ENCODE measurements at regions not wholly inside any gene's neighbourhood (a gene's known extent, or its start where the extent isn't known, plus 50 kb on each side); places are given as distances from the start of the nearest gene placed in this dataset.

DNA sequence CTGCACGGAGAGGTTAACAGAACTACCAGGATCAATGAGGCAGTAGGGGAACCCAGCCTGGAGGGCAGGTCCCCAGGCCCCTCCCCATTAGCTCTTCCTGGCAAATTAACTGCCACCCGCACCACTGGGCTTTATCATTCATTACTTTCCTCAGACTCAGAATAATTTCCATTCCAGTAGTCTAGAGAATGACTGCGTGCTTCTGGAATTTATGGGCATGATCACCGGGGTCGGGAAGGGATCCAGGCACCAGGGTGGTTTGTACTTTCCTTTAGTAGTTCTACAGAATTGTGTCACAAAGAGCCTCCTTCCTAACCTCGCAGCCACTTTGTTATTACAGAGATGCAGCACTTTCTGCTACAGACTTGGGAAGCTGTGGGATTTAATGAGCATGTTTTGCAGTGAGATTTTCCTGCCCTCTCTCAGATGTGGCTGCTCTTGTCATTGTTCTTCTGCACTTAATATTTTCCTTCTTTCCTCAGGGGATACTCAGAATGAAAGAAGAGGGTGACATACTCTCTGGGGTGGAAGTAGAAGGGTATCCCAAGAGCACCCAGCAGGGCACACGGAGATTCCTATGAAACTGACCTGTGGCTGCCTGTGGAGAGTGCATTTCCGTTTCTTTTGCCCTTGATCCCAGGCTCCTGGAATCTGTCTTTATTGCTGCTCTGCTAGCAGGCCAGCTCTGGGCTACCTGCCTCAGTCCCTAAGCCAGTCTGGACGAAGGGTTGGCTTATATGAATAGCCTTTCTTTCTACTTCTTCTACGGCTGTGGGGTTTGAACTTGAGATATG, 285.0 kb upstream of the SLC10A2 start:
- no peaks in the 10 kb centered on the region for H3K9me3 ChIP-seq (ENCODE audit: control insufficient read depth, low read length)
- peak; percentile 33 for DNase-seq (ENCODE audit: low read depth)
- H3K4me3 ChIP-seq (ENCODE audit: low read length), result no peak overlapping the region
- no peaks in the 10 kb centered on the region for H3K36me3 ChIP-seq (ENCODE audit: control insufficient read depth, insufficient read depth, low read length, severe bottlenecking)
- no peaks in the 10 kb centered on the region for H3K27me3 ChIP-seq (replicated peaks; ENCODE audit: control insufficient read depth, insufficient read depth, low read length)
- H3K4me1 ChIP-seq (ENCODE audit: control insufficient read depth, insufficient read depth, low read length), result peaks cover 7% of the 10 kb centered on the region
- no peak overlapping the region for H3K9ac ChIP-seq (ENCODE audit: low read length)

DNA sequence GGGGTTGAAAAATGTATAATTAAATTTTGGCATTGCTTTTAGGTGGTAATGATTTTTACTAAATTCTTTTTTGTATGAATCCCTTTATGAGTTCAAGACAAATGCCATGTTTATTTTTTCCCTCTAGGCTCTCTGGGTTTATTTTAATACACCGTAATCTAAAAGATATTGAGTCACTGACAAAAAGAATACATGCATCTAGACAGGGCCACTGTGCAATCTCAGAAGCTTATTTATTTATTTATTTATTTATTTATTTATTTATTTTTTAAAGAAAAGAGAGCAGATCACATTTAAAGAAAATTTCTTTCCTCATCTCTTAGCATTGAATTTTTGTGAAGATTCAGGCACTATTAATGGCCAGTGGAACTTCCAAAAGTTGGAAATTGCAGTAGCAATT, 283.9 kb upstream of the SLC10A2 start:
- H3K36me3 ChIP-seq (ENCODE audit: control insufficient read depth, insufficient read depth, low read length, severe bottlenecking), result no peaks in the 10 kb centered on the region
- no peaks in the 10 kb centered on the region for H3K27me3 ChIP-seq (replicated peaks; ENCODE audit: control insufficient read depth, insufficient read depth, low read length)
- peaks cover 7% of the 10 kb centered on the region for H3K4me1 ChIP-seq (ENCODE audit: control insufficient read depth, insufficient read depth, low read length)
- no peaks in the 10 kb centered on the region for H3K9me3 ChIP-seq (ENCODE audit: control insufficient read depth, low read length)
- DNase-seq (ENCODE audit: low read depth), result no peak
- H3K9ac ChIP-seq (ENCODE audit: low read length), result no peak overlapping the region
- no peak overlapping the region for H3K4me3 ChIP-seq (ENCODE audit: low read length)

GRCh38 chr13:103349211-103349980, 283.2 kb upstream of the SLC10A2 start:
- Histone ChIP-seq H3K4me1 (ENCODE audit: control insufficient read depth, insufficient read depth, low read length) (peaks cover 7% of the 10 kb centered on the region), H3K4me3 (ENCODE audit: low read length) (no peak overlapping the region), H3K36me3 (ENCODE audit: control insufficient read depth, insufficient read depth, low read length, severe bottlenecking) (no peaks in the 10 kb centered on the region), H3K27me3 (replicated peaks; ENCODE audit: control insufficient read depth, insufficient read depth, low read length) (no peaks in the 10 kb centered on the region), H3K9ac (ENCODE audit: low read length) (no peak overlapping the region), H3K9me3 (ENCODE audit: control insufficient read depth, low read length) (peaks cover 8% of the 10 kb centered on the region)
- no peak for DNase-seq (ENCODE audit: low read depth)

- Histone ChIP-seq H3K4me1 (ENCODE audit: control insufficient read depth, insufficient read depth, low read length) (no peaks in the 10 kb centered on the region), H3K9ac (ENCODE audit: low read length) (no peak overlapping the region), H3K9me3 (ENCODE audit: control insufficient read depth, low read length) (no peaks in the 10 kb centered on the region), H3K36me3 (ENCODE audit: control insufficient read depth, insufficient read depth, low read length, severe bottlenecking) (no peaks in the 10 kb centered on the region), H3K27me3 (replicated peaks; ENCODE audit: control insufficient read depth, insufficient read depth, low read length) (no peaks in the 10 kb centered on the region), H3K4me3 (ENCODE audit: low read length) (no peak overlapping the region)
- DNase-seq (ENCODE audit: low read depth), result no peak
These were observed 269.0 kb upstream of the SLC10A2 start for GRCh38 chr13:103335241-103335640.

- H3K27me3 ChIP-seq (replicated peaks; ENCODE audit: control insufficient read depth, insufficient read depth, low read length), result no peaks in the 10 kb centered on the region
- H3K36me3 ChIP-seq (ENCODE audit: control insufficient read depth, insufficient read depth, low read length, severe bottlenecking), result no peaks in the 10 kb centered on the region
- no peaks in the 10 kb centered on the region for H3K4me1 ChIP-seq (ENCODE audit: control insufficient read depth, insufficient read depth, low read length)
- no peak overlapping the region for H3K4me3 ChIP-seq (ENCODE audit: low read length)
- no peak overlapping the region for H3K9ac ChIP-seq (ENCODE audit: low read length)
- DNase-seq (ENCODE audit: low read depth), result no peak
- no peaks in the 10 kb centered on the region for H3K9me3 ChIP-seq (ENCODE audit: control insufficient read depth, low read length)
These were observed 265.7 kb upstream of the SLC10A2 start for GRCh38 chr13:103331924-103332323.

DNA sequence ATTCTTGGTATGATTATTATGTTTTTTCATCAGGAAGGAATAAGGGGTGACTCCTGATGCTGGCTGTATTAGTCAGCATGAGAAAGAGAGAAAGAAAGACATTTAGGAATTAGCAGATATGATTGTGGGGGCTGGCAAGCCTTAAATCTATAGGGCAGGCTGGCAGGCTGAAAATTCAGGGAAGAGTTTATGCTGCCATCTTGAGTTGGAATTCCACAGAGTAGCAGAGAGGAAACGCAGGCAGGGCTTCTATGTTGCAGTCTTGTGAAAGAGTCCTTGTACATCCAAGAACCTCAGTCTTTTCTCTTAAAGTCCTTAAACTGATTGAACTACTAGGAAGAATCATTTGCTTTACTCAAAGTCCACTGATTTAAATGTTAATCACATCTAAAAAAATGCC, 262.7 kb upstream of the SLC10A2 start:
- no peaks in the 10 kb centered on the region for H3K9me3 ChIP-seq (ENCODE audit: control insufficient read depth, low read length)
- no peaks in the 10 kb centered on the region for H3K36me3 ChIP-seq (ENCODE audit: control insufficient read depth, insufficient read depth, low read length, severe bottlenecking)
- peak; percentile 7 for DNase-seq (ENCODE audit: low read depth)
- no peak overlapping the region for H3K4me3 ChIP-seq (ENCODE audit: low read length)
- no peak overlapping the region for H3K9ac ChIP-seq (ENCODE audit: low read length)
- H3K27me3 ChIP-seq (replicated peaks; ENCODE audit: control insufficient read depth, insufficient read depth, low read length), result no peaks in the 10 kb centered on the region
- no peaks in the 10 kb centered on the region for H3K4me1 ChIP-seq (ENCODE audit: control insufficient read depth, insufficient read depth, low read length)

DNA sequence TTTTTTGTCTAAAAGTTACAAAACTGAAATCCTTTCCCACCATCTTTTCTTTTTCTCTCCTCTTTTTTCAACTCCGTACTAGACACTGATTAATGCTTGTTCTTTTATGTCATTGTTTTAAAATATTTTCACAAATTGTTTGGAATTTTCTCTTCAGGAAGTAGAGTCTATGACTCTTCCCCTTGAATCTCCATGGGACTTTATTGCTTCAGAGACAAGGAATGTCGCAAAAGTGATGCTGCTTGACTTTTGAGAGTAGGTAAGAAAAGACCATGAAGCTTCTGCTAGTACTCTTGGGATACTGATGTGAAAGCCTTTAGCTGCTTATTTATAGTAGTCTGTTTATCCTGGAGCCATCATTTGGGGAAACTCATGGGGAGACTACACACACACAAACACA, 260.1 kb upstream of the SLC10A2 start:
- DNase-seq (ENCODE audit: low read depth), result no peak
- no peaks in the 10 kb centered on the region for H3K4me1 ChIP-seq (ENCODE audit: control insufficient read depth, insufficient read depth, low read length)
- H3K27me3 ChIP-seq (replicated peaks; ENCODE audit: control insufficient read depth, insufficient read depth, low read length), result no peaks in the 10 kb centered on the region
- H3K9me3 ChIP-seq (ENCODE audit: control insufficient read depth, low read length), result peaks cover 5% of the 10 kb centered on the region
- no peak overlapping the region for H3K4me3 ChIP-seq (ENCODE audit: low read length)
- H3K9ac ChIP-seq (ENCODE audit: low read length), result no peak overlapping the region
- H3K36me3 ChIP-seq (ENCODE audit: control insufficient read depth, insufficient read depth, low read length, severe bottlenecking), result no peaks in the 10 kb centered on the region

GRCh38 chr13:103325672-103326071, 259.5 kb upstream of the SLC10A2 start:
- Histone ChIP-seq H3K4me1 (ENCODE audit: control insufficient read depth, insufficient read depth, low read length) (no peaks in the 10 kb centered on the region), H3K36me3 (ENCODE audit: control insufficient read depth, insufficient read depth, low read length, severe bottlenecking) (no peaks in the 10 kb centered on the region), H3K9me3 (ENCODE audit: control insufficient read depth, low read length) (peaks cover 5% of the 10 kb centered on the region), H3K4me3 (ENCODE audit: low read length) (no peak overlapping the region), H3K9ac (ENCODE audit: low read length) (no peak overlapping the region), H3K27me3 (replicated peaks; ENCODE audit: control insufficient read depth, insufficient read depth, low read length) (no peaks in the 10 kb centered on the region)
- no peak for DNase-seq (ENCODE audit: low read depth)

GRCh38 chr13:103324641-103325040, 258.4 kb upstream of the SLC10A2 start:
- DNase-seq (ENCODE audit: low read depth), result no peak
- H3K36me3 ChIP-seq (ENCODE audit: control insufficient read depth, insufficient read depth, low read length, severe bottlenecking), result no peaks in the 10 kb centered on the region
- no peak overlapping the region for H3K9ac ChIP-seq (ENCODE audit: low read length)
- H3K4me1 ChIP-seq (ENCODE audit: control insufficient read depth, insufficient read depth, low read length), result no peaks in the 10 kb centered on the region
- H3K27me3 ChIP-seq (replicated peaks; ENCODE audit: control insufficient read depth, insufficient read depth, low read length), result no peaks in the 10 kb centered on the region
- H3K9me3 ChIP-seq (ENCODE audit: control insufficient read depth, low read length), result peaks cover 5% of the 10 kb centered on the region
- no peak overlapping the region for H3K4me3 ChIP-seq (ENCODE audit: low read length)

- Histone ChIP-seq H3K27me3 (replicated peaks; ENCODE audit: control insufficient read depth, insufficient read depth, low read length) (no peaks in the 10 kb centered on the region), H3K4me1 (ENCODE audit: control insufficient read depth, insufficient read depth, low read length) (no peaks in the 10 kb centered on the region), H3K36me3 (ENCODE audit: control insufficient read depth, insufficient read depth, low read length, severe bottlenecking) (no peaks in the 10 kb centered on the region), H3K9ac (ENCODE audit: low read length) (no peak overlapping the region), H3K4me3 (ENCODE audit: low read length) (no peak overlapping the region), H3K9me3 (ENCODE audit: control insufficient read depth, low read length) (no peaks in the 10 kb centered on the region)
- no peak for DNase-seq (ENCODE audit: low read depth)
These were observed 249.5 kb upstream of the SLC10A2 start for GRCh38 chr13:103315711-103316110.

DNA sequence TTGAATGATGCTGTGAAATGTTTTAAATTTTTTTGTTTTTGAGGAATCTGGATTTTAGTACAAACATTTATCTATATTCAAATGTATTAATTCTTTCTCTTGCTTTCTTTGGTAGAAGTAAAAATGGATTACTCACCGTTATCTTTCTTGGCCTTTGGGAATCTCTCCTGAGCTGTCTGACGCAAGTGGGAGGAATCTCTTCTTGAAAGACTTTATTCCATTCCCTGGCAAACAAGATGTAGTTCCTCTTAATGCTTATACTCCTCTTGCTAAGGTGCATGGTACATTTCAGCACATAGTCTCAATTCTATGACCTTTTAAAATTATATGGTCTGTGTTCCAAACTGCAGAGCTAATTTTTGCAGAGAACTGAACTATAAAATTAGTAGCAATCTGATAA, 246.2 kb upstream of the SLC10A2 start:
- no peaks in the 10 kb centered on the region for H3K9me3 ChIP-seq (ENCODE audit: control insufficient read depth, low read length)
- H3K4me1 ChIP-seq (ENCODE audit: control insufficient read depth, insufficient read depth, low read length), result no peaks in the 10 kb centered on the region
- H3K27me3 ChIP-seq (replicated peaks; ENCODE audit: control insufficient read depth, insufficient read depth, low read length), result no peaks in the 10 kb centered on the region
- no peak overlapping the region for H3K4me3 ChIP-seq (ENCODE audit: low read length)
- no peak overlapping the region for H3K9ac ChIP-seq (ENCODE audit: low read length)
- DNase-seq (ENCODE audit: low read depth), result no peak
- no peaks in the 10 kb centered on the region for H3K36me3 ChIP-seq (ENCODE audit: control insufficient read depth, insufficient read depth, low read length, severe bottlenecking)

Measured in adipocyte (in vitro differentiated cells).